ENCODE measurements at regions not wholly inside any gene's neighbourhood (a gene's known extent, or its start where the extent isn't known, plus 50 kb on each side); places are given as distances from the start of the nearest gene placed in this dataset.
A peak's percentile ranks its signal among the peaks of the same experiment; 100 is the strongest.
"Not testable (repeated sequence)": the region's sequence is repeated elsewhere in the genome, so short reads cannot be mapped to it uniquely, and the experiment has no call there.

GRCh38 chr6:134632024-134632423 lies 314.1 kb upstream of the SGK1 start:
- DNase-seq: peak; percentile 59

DNA sequence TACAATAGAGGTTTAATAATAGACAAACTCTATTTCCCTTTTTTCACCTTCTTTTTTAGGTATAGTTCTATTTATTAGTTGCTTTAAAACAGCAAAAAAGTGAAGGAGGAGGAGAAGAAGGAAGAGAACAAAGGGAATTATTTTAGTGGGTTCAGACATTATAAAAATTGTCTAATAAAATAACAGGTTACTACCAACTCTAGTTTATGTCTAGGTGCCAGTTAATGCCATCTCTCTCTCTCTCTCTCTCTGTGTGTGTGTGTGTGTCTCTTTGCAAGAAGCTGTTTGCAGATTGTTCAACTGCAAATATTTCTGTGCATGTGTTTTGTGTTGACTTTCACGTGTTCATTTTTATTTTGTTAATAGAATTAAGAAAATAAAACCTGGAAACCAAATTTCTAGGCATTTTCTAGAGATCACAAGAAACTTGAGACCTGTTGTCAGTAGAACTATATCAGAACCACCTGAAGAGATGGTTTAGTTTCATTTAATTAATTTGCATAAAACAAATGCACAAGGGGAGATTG lies 313.5 kb upstream of the SGK1 start:
- DNase-seq: no peak

DNA sequence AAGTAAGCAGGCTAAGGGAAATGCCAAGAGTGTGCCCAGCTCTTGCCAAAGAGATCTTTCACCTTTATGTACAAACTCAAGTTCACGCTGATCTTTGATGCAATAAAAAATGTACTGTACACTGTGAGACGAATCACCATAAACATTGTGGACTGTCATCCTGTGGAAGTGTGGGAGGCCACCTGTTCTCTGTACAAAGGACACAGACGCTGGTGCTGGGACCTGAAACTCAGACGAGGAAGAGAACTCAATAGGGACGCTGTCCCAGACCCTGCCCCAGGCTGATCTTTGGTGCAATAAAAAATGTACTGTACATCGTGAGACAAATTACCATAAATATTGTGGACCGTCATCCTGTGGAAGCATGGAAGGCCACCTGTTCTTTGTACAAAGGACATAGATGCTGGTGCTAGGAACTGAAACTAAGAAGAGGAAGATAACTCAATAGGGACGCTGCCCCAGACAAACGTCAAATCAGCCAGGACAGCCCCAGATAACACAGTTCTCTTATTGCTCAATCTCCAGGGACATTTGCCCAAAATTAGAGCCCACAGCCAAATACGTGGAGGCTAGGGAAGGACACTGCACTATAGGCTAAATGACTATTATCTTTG lies 312.7 kb upstream of the SGK1 start:
- peak; percentile 81 for DNase-seq

GRCh38 chr6:134628154-134628553 lies 310.2 kb upstream of the SGK1 start:
- DNase-seq: no peak

GRCh38 chr6:134627707-134628106 lies 309.8 kb upstream of the SGK1 start:
- no peak for DNase-seq

- DNase-seq: no peak
Measured at GRCh38 chr6:134626589-134626988, 308.7 kb upstream of the SGK1 start.

DNA sequence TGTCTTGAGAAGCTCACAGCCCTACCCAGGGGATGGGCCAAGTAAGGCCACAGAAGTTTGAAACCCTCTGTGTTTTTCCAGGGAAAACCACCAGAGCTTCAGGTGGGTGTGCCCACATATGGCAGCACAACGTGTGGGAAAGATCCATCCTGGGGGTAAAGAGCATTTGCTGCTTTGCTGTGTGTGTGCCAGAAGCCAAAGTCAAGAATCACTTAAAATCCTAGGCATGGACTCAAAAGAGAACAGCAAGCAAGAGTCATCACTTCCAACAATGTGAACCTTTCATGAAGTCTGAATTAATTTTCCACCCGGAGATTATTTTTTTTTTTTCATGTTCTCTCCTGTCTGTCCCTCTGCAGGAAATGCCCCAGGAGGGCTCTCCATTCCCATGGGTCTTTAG lies 308.2 kb upstream of the SGK1 start:
- DNase-seq: no peak

GRCh38 chr6:134624781-134625180 lies 306.9 kb upstream of the SGK1 start:
- no peak for DNase-seq

- DNase-seq: no peak
Measured at GRCh38 chr6:134623401-134623800, 305.5 kb upstream of the SGK1 start.

DNA sequence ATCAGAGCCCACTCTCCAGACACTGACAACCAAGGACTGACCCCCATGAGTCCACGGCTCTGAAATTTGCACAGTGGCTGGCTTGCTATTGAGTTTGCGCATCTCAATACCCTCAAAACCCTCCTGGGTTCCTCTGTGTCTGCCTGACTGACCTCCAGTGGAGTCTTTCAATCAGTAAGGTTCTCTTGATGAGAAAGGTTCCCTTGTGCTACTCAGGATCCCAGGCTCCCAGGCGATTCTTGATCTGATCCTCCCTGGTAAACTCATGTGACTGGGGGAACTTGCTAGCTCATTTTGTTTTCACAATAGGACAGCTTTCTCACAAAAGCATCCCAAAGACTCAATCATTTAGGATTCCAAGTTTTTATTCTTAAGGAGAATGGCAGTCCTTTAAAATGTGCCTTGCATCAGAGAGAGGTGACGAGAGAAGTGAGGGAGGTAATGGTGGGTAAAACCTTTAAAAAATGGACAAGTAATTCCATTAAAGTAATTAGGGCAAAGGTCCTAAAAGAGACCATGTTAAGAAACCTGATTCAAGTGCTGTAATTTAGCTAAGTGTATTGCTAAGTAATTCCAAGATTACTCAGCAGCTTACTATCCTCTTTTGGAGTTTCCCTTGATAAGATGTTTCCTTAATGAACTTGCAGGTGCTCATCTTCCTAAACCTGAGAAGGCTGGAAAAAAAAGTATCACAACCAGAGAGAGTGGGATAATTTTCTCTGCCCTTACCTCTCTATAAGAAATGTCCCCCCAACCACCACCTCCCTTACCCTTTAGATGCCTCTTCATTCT lies 304.7 kb upstream of the SGK1 start:
- DNase-seq: no peak

DNA sequence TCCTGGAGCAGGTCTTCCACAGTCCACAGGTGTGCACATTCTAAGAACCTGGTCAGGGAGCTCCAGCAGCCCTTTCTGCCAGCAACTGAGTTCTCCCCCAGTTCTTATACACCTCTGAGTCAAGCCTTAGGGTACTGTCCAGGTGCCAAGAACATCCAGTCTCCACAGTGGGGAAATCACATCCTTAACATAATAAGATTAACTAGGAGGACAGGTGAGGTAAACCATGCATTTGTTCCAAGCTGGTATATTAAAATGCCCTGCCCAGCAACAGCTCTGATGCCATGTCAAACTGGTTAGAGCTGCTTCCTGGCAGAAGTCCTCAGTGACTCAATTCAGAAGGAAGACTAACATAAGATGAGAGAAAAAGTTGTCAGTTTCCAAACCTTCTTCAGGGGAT lies 303.9 kb upstream of the SGK1 start:
- DNase-seq: no peak

DNA sequence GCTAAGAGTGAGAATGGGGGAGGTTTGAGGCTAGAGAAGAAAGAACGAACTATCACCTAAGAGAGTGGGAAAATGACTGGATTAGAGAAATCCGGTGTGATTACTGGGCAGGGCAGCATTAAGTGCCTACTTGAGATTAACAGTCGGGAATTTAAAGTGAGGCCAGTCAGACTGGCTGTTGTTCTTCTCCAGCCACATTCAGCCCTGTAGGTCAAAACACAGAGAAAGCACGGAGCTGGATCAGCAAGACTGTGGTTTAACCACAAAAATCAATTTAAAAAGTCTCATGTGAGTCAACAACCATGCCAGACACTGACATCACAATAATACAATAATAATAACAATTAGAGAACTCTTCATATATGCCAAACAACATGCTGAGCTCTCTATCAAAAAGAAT lies 301.9 kb upstream of the SGK1 start:
- DNase-seq: no peak

DNA sequence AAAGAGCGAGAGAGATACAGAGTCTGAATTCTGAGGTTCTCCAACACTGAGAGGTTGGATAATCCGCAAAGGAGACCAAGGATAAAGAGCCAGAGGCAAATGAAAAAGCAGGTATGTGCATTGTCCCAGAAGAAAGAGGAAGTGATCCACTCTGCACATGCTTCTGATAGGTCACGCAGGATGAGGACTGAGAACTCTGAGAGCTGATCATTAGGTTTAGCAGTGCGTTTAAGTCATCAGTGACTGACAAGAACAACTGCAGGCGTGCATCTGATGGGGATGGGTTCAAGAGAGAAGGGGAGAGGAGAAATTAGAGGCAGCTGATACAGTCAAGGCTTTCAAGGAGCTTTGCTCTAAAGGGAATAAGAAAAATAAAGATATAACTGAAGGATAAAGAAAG lies 301.2 kb upstream of the SGK1 start:
- DNase-seq: no peak

- DNase-seq: no peak
Measured at GRCh38 chr6:134614606-134615485, 296.9 kb upstream of the SGK1 start.

DNA sequence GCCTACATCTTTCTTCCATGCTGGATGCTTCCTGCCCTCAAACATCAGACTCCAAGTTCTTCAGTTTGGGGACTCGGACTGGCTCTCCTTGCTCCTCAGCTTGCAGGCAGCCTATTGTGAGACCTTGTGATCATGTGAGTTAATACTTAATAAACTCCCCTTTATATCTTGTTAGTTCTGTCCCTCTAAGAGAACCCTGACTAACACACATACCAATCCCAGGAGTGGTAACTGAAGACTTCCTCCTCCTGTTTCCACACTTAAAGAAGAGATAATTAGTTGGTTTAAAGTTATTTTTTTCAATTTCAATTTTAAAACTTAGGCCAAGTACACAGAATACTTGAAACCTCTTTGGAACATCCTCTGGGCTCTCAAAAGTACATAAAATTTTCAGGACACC lies 294.2 kb upstream of the SGK1 start:
- not testable (repeated sequence) for DNase-seq

- no peak for DNase-seq
Measured at GRCh38 chr6:134610411-134610810, 292.5 kb upstream of the SGK1 start.

GRCh38 chr6:134609716-134610261 lies 291.9 kb upstream of the SGK1 start:
- no peak for DNase-seq

- DNase-seq: no peak
Measured at GRCh38 chr6:134607411-134607810, 289.5 kb upstream of the SGK1 start.

DNA sequence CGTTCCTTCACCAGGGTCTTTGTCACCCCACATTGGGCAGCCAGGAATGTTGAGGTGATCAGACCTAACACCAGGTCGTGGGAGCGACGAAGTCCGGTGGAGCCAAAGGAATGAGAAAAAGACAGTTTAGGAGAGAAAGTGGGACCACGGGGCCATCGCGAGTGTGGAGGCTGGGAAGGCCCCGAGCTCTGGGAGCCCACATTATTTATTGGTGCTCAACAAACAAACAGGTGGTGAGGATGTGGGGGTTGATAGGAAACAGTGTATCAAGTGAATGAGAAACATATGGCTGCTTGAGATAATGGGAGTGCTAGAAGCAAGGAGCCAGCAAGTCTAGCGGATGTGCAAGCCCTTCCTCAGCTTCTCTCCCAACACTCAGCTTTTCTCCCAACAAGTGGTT lies 287.1 kb upstream of the SGK1 start:
- no peak for DNase-seq

DNA sequence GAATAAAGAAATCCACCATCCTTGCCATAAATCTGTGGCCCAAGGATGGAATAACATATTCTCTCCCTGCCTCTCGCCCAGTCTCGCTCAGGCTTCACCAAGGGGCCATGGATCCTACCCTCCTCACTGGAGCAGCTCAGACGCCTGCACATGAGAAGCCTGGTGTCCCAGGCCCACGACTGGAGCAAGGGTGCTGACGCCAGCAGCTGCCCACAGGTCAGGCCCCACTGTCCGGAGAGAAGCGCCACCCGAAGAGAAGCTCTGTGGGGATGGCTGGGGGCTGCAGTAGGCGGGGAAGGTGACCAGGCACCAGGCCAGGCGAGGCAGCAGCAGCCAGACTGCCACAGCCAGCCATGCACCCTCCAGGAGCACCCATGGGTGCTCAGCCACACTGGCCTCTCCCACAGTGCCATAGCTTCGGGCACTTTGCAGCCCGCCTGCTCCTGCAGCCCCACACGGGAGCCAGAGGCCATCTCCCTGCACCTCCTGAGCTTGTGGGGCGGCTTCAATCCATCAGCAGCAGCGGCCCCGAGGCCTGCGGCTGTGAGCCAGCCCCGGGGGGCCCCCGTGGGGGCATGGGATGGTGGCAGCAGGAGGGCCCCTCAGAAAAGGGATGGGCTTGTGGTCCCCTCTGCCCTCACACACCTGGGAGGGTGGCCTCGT lies 286.2 kb upstream of the SGK1 start:
- no peak for DNase-seq

DNA sequence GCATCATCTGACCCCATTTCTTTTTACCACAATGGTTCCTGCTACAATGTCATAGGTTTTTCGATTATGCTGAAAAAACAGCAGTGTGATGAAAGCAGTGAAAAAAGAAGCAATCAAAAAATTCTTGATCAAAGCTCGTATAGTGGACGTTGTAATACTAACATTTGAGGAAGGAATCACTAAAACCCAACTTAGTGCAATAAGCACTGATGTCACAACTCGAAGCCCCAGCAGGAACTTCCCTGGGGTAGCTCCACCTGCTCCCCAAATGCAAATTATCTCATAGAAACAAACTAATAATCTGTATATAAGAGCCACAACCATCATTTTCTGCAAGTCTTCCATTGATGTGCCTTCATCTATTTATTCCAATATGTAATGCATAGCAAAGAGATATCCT lies 285.6 kb upstream of the SGK1 start:
- peak; percentile 69 for DNase-seq

GRCh38 chr6:134602123-134602522 lies 284.2 kb upstream of the SGK1 start:
- no peak for DNase-seq

GRCh38 chr6:134600671-134601070 lies 282.8 kb upstream of the SGK1 start:
- no peak for DNase-seq
